Ectodermal cell (in vitro differentiated cells): ENCODE measurements at regions not wholly inside any gene's neighbourhood (a gene's known extent, or its start where the extent isn't known, plus 50 kb on each side); places are given as distances from the start of the nearest gene placed in this dataset.

Experiments used
- H3K27ac ChIP-seq: 2 replicates; pipeline ENCODE4 v1.7.0; 2013; ENCODE audit warnings: mild to moderate bottlenecking, low read depth, low read length; ENCODE audit not compliant: insufficient read depth, poor library complexity, severe bottlenecking
- H3K27me3 ChIP-seq: 2 replicates; pipeline ENCODE4 v1.7.0; 2013; ENCODE audit warnings: mild to moderate bottlenecking, low read length; ENCODE audit not compliant: insufficient read depth, control insufficient read depth, poor library complexity, severe bottlenecking
- H3K36me3 ChIP-seq: one replicate; pipeline ENCODE4 v1.7.0; 2013; ENCODE audit warnings: low read length; ENCODE audit not compliant: control insufficient read depth, insufficient read depth
- H3K4me1 ChIP-seq: one replicate; pipeline ENCODE4 v1.7.0; 2013; ENCODE audit warnings: low read length; ENCODE audit not compliant: control insufficient read depth, insufficient read depth
- H3K4me3 ChIP-seq: 2 replicates; pipeline ENCODE4 v1.7.0; 2013; ENCODE audit warnings: low read depth, low read length, control low read depth; ENCODE audit not compliant: insufficient read depth
- H3K9me3 ChIP-seq: 2 replicates; pipeline ENCODE4 v1.7.0; 2013; ENCODE audit warnings: mild to moderate bottlenecking, low read length, moderate library complexity; ENCODE audit not compliant: control insufficient read depth
- whole genome bisulfite sequencing, 2 experiments: methylation state at CpG; one replicate each; pipeline ENCODE4 v1.1.7; 2013; ENCODE audit warnings: missing lambda C conversion rate in 2 of 2; 5-methylcytosine and 5-hydroxymethylcytosine counted together

DNA sequence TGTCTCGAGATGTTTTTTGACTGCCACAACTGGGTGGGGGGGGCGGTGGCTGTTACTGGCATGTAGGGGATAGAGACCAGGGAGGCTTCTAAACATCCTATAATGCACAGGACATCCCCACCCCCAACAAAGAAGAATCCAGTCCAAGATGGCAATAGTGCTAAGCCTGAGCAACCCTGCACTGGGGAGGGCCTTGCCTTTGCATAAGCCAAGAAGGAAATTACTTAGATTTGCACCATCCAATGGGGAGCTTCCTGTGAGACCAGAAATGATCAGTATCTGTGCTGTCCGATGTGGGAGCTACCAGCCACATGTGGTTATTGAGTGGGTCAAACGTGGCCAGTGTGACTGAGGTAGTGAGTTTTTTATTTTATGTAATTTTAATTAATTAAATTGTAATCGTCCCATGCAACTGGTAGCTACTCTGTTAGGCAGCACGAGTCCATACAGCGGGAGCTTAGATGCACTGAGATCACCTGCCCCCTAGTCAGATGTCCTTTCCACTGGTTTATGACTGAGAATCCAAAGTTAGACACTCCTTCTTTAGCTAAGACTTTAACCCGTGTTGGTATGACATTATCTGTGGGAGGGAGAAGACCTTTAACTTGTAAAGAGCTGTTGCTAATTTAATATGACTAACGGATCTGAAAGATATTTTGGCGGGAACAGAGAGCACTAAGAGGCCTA, 97.4 kb upstream of the NEDD9 start:
- 93 to 95% methylated on average over 9 to 10 of the region's 10 CpGs for WGBS, 2 experiments
- Histone ChIP-seq H3K27me3 (no peaks in the 10 kb centered on the region), H3K4me1 (no peaks in the 10 kb centered on the region), H3K27ac (no peak overlapping the region), H3K36me3 (no peaks in the 10 kb centered on the region), H3K9me3 (no peaks in the 10 kb centered on the region), H3K4me3 (no peak overlapping the region)

DNA sequence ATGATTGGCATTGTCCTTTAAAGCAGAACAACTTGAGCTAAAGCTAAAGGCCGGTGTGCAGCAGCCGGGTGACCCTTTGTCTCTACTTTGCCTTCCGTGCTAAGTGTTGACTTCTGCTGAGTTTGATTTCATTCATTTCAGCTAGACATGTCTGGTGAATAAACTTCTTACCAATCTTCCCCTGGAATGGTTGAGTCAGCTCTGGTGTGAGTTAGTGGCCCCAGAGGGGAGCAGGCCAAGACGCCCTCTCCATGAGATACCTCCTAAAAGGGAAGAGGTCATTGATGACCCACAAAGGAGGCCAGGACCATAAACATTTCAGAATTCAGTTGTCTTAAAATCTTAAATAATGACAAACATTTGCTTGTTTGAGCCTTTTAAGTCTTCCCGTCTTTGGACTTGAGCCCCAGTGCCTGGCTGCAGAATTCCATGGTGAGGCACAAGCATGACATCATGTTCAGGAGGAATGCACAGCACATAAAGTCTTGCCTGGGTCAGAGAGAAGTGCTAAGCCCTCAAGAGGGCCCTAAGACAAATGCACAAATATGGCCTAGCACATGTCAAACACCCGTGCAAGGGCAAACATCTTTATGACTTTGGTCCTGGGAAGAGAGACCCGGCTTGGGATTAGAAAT, 96.3 kb upstream of the NEDD9 start:
- H3K9me3 ChIP-seq = no peaks in the 10 kb centered on the region
- H3K4me1 ChIP-seq = no peaks in the 10 kb centered on the region
- H3K27me3 ChIP-seq = no peaks in the 10 kb centered on the region
- WGBS, 2 experiments = 95% methylated on average over 7 of the region's 7 CpGs
- no peaks in the 10 kb centered on the region for H3K36me3 ChIP-seq
- no peak overlapping the region for H3K4me3 ChIP-seq
- no peak overlapping the region for H3K27ac ChIP-seq

DNA sequence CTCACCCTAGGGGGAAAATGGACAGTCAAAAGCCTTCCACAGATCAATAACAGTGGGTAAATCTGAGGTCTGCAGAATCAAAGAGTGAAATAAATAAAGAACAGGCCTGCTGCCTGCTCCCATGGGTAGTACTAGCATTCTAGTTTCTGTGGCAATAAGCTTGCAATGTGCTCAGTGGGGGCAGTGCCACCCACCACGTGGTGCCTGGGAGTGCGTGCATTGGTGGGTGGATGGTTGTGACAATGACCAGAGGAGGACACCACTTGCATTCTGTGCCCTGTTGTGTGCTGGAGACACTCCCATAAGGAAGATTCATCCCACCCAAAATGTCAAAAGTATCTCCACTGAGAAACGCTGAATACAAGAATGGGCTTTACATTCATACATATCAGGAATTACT, 95.5 kb upstream of the NEDD9 start:
- Histone ChIP-seq H3K36me3 (no peaks in the 10 kb centered on the region), H3K27me3 (no peaks in the 10 kb centered on the region), H3K4me3 (no peak overlapping the region), H3K9me3 (no peaks in the 10 kb centered on the region), H3K4me1 (no peaks in the 10 kb centered on the region), H3K27ac (no peak overlapping the region)
- 90 to 91% methylated on average over 3 of the region's 3 CpGs for WGBS, 2 experiments

DNA sequence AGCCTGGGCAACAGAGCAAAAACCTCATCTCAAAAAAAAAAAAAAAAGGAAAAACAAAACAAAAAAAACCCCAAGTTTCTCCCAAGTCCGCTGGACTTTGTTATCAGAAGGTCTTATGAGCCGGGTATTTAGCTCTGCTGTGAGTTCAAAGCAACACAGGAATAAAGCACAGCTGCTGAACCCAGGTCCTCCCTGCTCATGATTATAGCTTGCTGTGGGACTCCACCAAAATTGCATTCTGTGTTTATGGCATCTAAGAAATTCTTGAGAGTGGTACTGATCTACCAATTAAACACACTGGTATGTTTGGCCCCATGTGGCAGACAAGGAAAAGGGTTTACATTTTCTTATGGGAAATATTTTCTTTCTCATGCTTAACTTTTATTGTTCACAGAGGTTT, 93.6 kb upstream of the NEDD9 start:
- Histone ChIP-seq H3K27me3 (no peaks in the 10 kb centered on the region), H3K9me3 (no peaks in the 10 kb centered on the region), H3K4me3 (no peak overlapping the region), H3K36me3 (no peaks in the 10 kb centered on the region), H3K4me1 (no peaks in the 10 kb centered on the region), H3K27ac (no peak overlapping the region)
- 94 to 97% methylated on average over 2 of the region's 2 CpGs for WGBS, 2 experiments

DNA sequence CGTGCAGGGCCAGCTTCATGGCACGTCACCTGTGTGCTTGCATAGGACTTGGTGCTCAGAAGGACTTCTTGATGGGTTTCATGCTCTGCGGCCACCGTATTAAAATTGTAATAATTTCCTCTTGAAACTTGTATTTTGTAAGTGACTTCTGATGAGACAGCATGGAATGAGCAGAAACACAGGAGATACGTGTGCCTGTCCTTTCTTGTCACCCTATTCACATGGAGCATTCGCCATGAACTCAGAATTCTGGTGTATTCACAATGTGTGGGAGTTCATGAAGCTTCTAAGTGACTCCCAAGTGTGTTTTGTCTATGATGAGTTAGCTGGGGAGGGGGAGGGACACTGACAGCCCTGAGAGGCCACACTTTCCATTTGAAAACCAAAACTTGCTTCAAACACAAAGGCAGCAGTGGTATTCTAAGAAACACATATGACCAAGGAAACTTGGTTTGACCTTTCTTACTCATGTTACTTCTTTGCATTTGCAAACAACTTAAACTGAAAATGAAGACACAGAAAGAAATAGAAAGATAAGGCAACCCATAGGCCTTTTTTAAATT, 92.1 kb upstream of the NEDD9 start:
- Histone ChIP-seq H3K9me3 (no peaks in the 10 kb centered on the region), H3K27me3 (no peaks in the 10 kb centered on the region), H3K27ac (no peak overlapping the region), H3K4me3 (no peak overlapping the region), H3K4me1 (no peaks in the 10 kb centered on the region), H3K36me3 (no peaks in the 10 kb centered on the region)
- WGBS, 2 experiments = 93 to 94% methylated on average over 6 of the region's 6 CpGs

DNA sequence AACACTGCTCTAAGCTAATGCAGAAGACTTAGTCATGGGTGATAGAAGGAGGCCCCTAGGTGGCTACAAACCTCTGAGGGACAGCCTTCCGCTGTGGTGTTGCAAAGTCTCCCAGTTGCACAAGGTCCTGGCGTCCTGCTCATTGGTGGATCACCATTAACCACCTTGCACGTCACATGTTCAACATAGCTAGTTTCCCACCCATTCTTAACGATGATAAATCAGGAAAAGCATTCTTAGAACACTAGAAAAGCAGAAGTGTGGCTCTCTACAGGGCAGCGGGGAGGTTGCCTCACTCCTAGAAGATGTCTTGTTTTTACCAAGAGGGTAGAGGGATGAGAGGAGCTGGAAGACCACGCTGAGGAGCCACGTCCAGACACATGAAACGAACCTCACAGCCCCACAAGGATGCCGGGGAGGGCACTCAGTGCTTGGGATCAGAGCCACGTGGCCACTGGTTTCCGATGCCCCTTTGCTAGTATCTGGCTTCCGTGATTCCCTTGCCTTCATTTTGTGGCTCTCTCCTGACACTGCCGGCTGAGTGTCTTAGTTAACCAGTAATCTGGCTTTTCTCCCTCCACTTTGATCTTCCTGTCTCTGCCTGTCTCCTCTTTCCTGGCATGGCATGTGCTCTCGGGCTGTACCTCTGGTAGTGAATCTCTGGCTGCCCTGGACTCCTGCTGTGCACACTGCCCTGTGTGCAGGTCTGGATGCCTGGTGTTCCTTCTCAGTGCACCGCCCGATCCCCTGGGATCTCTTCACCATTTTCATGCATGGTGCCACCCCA, 91.4 kb upstream of the NEDD9 start:
- WGBS, 2 experiments = 91 to 93% methylated on average over 16 of the region's 16 CpGs
- Histone ChIP-seq H3K27me3 (no peaks in the 10 kb centered on the region), H3K36me3 (no peaks in the 10 kb centered on the region), H3K9me3 (no peaks in the 10 kb centered on the region), H3K4me3 (no peak overlapping the region), H3K27ac (no peak overlapping the region), H3K4me1 (no peaks in the 10 kb centered on the region)

DNA sequence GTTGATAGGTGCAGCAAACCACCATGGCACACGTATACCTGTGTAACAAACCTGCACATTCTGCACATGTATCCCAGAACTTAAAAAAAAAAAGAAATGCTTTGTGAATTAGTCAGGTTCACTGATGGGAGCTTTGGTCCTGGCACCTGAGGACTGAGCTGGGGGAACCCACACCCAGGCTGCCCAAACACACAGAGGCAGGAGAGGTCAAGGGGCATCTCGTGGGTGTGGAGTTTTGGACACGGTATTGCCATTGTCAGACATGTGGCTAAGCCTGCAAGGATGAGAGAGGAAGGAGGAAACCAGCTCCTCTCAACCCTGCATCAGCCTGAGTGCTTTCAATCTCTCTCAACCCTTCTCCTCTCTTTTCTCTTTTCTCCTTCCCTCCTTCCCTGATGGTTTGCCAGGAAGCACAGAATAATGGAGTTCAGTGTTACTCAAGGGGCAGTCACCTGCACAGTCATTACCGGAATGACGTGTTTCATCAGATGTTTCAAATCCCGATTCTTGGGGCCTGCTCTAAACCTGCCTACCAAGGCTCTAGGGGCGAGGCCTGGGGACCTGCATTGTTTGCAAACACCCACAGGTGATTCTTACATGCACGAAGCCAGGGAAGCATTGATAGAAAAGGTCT, 89.9 kb upstream of the NEDD9 start:
- 90 to 94% methylated on average over 7 to 8 of the region's 8 CpGs for whole genome bisulfite sequencing, 2 experiments
- Histone ChIP-seq H3K9me3 (no peaks in the 10 kb centered on the region), H3K4me3 (no peak overlapping the region), H3K4me1 (no peaks in the 10 kb centered on the region), H3K27me3 (no peaks in the 10 kb centered on the region), H3K27ac (no peak overlapping the region), H3K36me3 (no peaks in the 10 kb centered on the region)

DNA sequence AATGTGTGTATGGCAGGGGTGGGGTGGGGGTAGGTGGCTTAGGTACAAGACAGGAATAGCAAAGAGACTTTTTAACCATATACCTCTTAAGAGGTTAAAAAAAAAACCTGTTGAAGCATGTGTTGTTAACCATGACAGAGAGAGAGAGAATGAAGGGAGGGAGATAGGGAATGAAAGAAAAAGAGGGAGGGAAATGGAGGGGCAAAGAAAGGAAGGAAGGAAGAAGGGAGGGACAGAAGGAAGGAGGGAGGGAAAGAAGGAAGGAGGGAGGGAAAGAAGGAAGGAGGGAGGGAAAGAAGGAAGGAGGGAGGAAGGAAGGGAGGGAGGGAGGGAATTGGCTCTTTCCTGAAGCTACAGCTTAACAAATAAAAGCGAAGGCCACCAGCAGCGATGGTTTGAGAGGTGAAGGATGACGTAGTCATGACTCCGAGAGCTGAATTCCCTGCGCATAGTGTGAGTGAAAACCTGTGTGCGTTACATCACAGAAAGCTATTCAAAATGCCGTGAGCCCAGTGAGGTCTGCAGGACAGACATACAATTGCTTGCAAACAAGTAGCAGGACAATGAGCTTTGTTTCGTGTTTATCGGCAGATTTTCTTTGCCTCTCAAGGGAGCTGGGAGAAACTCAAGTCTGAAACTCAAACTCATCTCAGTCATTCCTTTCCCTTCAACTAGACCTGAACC, 88.6 kb upstream of the NEDD9 start:
- no peaks in the 10 kb centered on the region for H3K27me3 ChIP-seq
- no peaks in the 10 kb centered on the region for H3K4me1 ChIP-seq
- no peak overlapping the region for H3K4me3 ChIP-seq
- no peak overlapping the region for H3K27ac ChIP-seq
- no peaks in the 10 kb centered on the region for H3K9me3 ChIP-seq
- WGBS, 2 experiments = 87 to 90% methylated on average over 9 of the region's 9 CpGs
- H3K36me3 ChIP-seq = no peaks in the 10 kb centered on the region

DNA sequence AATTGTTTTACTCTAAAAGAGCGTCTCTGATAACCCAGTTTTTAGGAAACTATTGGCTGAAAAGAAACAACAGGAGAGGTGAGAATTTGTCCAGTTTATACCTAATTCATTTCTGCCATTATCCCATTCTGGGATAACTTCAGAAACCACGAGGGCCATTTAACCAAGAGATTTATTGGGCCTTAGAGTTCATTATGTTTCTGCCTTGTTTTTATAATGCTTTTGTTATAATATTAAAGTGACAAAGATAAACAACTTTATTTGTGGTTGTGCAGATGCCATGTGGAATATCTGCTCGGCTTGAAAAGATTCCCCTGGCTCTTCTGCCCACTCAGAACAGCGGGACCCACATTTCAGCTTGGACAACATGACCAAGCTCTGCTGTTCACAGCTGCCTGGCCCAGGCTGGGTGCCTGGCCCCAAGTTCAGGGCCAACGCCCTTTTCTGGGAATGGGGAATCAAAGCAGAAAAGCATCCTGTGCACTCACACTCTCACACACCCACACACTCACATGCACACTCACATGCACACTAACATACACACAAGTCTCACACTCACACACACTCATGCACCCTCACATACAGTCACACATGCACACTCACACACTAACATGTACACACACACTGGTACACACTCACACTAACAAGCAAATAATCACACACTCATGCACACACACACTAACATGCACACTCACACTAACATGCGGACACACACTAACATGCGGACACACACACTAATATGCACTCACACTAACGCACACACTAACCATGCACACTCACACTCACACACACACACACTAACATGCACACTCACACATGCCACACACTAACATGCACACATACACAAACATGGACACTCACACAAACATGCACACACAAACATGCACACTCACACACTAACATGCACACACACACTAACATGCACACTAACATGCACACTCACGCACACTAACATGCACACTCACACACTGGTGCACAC, 86.7 kb upstream of the NEDD9 start:
- no peaks in the 10 kb centered on the region for H3K9me3 ChIP-seq
- 83 to 87% methylated on average over 9 of the region's 9 CpGs for WGBS, 2 experiments

More for the DNA sequence above, 86.7 kb upstream of the NEDD9 start:
- Histone ChIP-seq H3K36me3 (no peaks in the 10 kb centered on the region), H3K27me3 (no peaks in the 10 kb centered on the region), H3K27ac (no peak overlapping the region), H3K4me1 (no peaks in the 10 kb centered on the region), H3K4me3 (no peak overlapping the region)
